GM21825 (cell line): ENCODE measurements at regions not wholly inside any gene's neighbourhood (a gene's known extent, or its start where the extent isn't known, plus 50 kb on each side); places are given as distances from the start of the nearest gene placed in this dataset.

ENCODE experiments used
- ATAC-seq: cut with Tn5 transposase; IDR thresholded peaks from one replicate; pipeline ENCODE4 v1.9.1; 2021; ENCODE audit warnings: mild to moderate bottlenecking, moderate library complexity; ENCODE audit not compliant: unreplicated experiment

DNA sequence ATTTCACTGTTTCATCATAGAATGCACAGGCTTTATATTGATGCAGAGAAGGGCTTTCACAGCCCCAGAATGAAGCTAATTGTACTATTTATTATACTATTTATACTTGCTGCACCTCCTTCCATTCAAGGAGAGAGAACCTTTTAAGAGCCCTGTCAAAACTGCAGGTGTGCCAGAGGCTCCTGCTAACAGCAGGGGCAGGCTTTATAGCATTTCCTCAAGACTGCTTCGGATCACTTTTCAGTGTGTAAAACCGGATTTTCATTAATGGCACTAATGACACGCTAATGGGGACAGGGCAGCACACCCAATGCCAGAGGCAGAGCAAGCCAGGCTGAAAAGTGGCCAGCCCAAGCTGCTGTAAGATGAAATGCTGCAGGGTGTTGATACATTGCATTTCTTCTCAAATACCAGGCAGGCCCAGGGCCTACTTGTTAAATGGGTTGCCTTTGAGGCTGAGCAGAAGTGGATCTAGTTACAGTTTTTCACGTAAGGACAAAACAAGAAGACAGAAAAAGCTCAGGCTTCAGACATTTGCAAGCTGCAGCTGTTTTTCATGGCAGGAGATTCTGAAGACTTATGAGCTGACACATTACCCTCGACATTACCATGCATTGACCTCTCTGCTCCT is 487.7 kb upstream of the BTBD3 start:
- no peak for ATAC-seq

- ATAC-seq: no peak
Observed at GRCh38 chr20:11430652-11431051, 487.0 kb upstream of the BTBD3 start.

DNA sequence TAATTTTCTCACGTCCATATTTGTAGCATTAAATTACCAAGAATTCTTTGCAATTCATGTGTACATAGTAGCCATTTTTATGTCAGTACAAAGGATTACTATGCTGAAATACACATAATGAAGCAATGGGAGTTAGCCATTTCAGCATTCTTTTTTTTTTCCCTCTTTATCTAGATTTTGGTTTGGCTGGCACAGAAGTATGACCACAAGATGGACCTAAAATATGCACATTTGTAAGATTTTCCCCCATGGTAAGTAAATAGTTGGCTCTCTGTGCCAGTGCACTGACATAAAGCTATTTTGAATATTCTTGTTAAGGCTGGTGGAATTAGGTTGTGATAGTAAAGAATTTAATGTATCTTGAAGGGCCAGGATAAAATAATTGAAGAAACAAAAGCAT is 486.1 kb upstream of the BTBD3 start:
- no peak for ATAC-seq

- no peak for ATAC-seq
Observed at GRCh38 chr20:11432407-11432806, 485.3 kb upstream of the BTBD3 start.

GRCh38 chr20:11436113-11436905 is 481.4 kb upstream of the BTBD3 start:
- ATAC-seq: no peak

DNA sequence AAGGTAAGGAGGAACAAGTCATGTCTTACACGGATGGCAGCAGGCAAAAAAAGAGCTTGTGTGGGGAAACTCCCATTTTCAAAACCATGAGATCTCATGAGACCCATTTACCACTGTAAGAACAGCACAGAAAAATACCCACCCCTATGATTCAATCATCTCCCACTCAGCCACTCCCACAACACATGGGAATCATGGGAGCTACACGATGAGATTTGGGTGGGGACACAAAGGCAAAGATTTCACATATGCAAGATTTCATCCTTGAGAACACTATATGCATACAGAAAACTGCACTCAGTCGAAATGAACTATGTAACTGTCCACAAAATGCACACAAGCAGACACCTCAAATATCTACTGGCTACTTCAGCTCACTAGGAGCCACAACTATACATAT is 480.6 kb upstream of the BTBD3 start:
- no peak for ATAC-seq

DNA sequence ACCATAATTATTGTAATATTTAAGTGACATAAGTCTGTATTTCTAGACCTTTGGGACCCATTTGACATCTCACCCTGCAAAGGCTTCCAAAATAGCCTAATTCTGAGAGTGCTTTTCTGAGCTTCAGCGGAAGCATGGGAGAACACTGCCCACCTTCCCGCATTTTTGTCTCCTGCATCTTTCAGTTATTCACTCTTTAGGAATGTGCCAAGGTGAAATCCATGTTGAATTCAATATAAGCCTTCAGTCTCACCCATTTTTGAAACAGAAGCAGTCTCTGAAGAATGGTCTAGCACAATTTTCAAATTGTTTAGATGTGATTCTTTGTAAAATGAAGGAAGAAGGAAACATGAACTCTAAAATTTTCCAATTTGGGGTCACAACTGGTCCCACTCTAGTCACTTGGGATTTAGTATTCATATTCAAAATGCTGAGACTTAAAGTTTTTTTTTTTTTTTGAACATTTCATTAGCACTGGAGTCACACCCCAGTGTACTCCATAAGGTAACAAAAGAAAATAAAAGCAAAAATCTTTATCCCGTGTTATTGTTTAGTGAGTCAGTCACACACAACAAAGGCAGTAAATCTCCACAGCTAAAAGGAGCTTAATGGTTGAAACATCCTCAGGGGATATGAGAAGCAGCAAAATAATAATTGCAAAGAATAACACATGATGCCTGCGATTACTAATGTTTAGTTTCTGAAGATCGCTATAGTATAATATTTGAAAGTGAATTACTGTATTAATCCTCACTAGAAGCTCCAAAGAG is 479.9 kb upstream of the BTBD3 start:
- ATAC-seq: no peak

DNA sequence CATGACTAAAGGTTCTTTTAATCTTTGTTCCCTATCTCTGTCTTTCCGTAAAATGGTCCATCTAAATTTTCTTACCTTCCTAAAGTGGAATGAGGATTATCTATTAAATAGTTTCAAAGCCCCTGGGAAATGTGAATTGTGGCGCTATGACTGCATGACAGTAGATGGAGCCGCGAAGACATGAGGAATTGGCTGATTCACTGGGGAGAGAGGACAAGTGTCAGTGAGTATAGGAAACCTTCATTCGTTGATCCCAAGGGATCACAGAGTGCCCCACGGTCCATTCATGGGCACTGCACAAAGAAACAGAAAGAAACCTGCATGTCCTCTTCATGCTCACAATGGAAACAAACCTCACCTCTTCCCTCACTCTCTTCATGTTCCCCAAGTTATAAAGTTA is 479.3 kb upstream of the BTBD3 start:
- ATAC-seq: no peak

DNA sequence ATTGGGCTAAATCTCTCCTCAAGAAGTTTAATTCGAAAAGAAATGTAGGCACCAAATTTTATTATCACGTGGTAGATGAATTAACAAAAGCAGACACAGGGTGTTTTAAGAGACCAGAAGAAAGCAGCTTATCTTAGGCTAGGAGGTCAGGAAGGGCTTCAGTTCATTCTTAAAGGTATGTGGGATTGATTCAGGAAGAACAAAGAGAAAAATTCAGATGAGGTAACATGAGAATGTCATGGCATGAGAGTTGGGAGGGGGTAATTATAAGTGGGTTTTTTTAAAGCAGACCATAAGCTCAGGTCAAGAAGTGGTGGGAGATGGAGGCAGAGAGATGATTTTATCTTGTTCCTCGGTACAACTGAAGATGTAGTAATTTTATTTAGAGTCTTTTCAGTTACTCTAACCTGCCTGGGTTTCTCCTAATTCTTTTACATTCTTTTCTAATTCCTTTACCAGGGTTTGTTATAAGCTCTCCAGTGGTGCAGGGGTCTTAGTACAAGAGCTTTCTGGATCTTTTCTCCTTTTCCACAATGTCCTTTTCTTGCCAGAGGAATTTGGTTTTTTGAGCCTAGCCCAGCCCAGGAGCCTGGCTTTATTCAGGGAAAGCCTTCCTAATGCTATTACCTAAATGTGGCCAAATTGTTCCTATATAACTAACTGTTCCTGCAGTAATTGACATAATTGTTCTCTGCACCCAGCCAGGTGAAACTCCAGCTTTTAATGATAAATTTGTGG is 474.1 kb upstream of the BTBD3 start:
- ATAC-seq: no peak

- ATAC-seq: no peak
Observed at GRCh38 chr20:11445161-11445560, 472.5 kb upstream of the BTBD3 start.

GRCh38 chr20:11445891-11446290 is 471.8 kb upstream of the BTBD3 start:
- ATAC-seq: no peak

- ATAC-seq: no peak
Observed at GRCh38 chr20:11447371-11448100, 470.2 kb upstream of the BTBD3 start.

DNA sequence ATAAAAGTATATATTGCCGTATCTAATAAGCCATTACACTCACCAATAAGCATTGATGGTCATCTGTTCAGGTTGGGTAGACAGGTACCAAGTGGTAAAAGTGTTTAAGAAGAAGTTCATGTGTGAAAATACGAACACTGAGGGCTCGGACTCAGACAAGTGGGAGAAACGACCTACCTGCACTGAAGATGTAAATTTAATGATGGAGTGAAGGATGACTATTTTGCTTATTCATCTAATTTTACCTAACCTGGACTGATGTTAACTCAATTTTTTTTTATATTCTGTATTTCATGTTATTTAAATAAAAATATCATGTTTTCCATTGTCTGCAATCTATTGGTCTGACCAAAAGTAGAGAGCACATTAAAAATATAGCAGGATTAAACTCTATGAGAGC is 469.1 kb upstream of the BTBD3 start:
- no peak for ATAC-seq

- ATAC-seq: no peak
Observed at GRCh38 chr20:11451793-11452291, 465.9 kb upstream of the BTBD3 start.

GRCh38 chr20:11452326-11452725 is 465.4 kb upstream of the BTBD3 start:
- ATAC-seq: no peak

DNA sequence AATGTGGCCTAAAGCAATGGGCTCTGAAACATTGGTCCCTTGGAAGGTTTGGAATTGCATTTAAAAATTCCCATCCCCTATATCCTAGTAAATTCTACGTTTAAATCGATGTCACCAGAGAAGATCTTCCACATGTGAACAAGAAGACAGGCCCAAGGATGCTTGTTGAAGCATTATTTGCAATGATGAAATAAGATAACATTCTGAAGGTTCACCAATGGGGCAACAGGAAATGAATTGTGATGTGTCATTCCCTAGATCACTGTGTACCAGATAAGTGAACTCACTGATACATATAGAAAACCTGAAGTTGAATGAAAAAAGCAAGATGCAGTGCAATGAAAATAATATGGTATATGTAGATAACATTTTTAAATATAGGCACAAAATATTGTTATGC is 464.3 kb upstream of the BTBD3 start:
- no peak for ATAC-seq

GRCh38 chr20:11454966-11455799 is 462.5 kb upstream of the BTBD3 start:
- ATAC-seq: peak; percentile 36

- ATAC-seq: no peak
Observed at GRCh38 chr20:11457488-11457887, 460.2 kb upstream of the BTBD3 start.

DNA sequence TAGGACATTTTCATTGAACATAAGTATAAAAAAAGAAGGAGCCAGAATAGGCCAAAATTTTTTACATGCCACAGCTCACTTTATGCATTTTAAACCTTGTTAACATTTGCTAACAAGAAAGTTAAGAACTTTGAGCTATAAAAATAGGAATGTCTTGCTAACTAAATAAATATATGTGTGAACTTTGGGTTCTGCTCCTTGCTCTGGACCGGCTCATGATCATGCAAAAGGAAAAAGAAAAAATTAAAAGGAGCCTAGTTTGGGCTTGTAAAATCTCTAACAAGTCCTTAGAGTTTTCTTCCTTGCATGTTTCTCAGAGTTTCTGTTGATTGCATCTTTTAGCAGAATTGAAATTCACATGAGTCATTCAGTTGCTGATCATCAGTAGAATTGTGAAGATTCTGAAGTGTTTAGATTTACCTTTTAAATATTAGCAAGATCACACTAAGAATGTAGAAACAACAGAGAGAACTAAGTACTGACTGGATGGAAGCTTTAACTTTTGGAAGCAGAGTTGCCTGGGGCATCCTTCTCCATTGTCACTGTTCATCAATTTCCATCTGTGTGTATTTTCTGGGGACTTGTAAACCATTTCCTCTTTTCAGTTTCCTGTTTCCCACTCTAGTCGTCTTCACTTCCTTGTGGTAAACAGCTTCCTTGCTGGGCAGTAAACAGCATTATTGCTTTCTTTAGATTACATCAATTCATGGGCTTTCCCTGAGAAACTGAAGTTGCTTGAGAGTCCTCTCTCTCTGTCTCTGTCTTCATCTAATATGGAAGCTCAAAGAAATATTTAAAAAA is 458.4 kb upstream of the BTBD3 start:
- no peak for ATAC-seq
